HEK293T (cell line): ENCODE measurements at regions not wholly inside any gene's neighbourhood (a gene's known extent, or its start where the extent isn't known, plus 50 kb on each side); places are given as distances from the start of the nearest gene placed in this dataset.

Experiments
- ARNT ChIP-seq: fragments of 450-650 bp; IDR thresholded peaks from 2 replicates; pipeline ENCODE4 v1.6.1; 2017; ENCODE audit warnings: mild to moderate bottlenecking
- BHLHE40 ChIP-seq: fragments of 450-650 bp; IDR thresholded peaks from 2 replicates; pipeline ENCODE4 v1.6.1; 2016; ENCODE audit warnings: mild to moderate bottlenecking, moderate library complexity, borderline replicate concordance
- FOXK2 ChIP-seq: fragments of 450-650 bp; IDR thresholded peaks from 2 replicates; pipeline ENCODE4 v1.6.1; 2016; ENCODE audit warnings: mild to moderate bottlenecking
- FOXM1 ChIP-seq: fragments of 450-650 bp; IDR thresholded peaks from 2 replicates; pipeline ENCODE4 v1.6.1; 2017; ENCODE audit warnings: mild to moderate bottlenecking, borderline replicate concordance
- LEF1 ChIP-seq: fragments of 450-650 bp; IDR thresholded peaks from 2 replicates; pipeline ENCODE4 v1.6.1; 2017; ENCODE audit warnings: mild to moderate bottlenecking, borderline replicate concordance
- SP1 ChIP-seq: fragments of 450-650 bp; IDR thresholded peaks from 2 replicates; pipeline ENCODE4 v1.6.1; 2017
- SUZ12 ChIP-seq: fragments of 450-650 bp; IDR thresholded peaks from 2 replicates; pipeline ENCODE4 v1.6.1; 2016; ENCODE audit warnings: mild to moderate bottlenecking
- TARDBP ChIP-seq: fragments of 450-650 bp; IDR thresholded peaks from 2 replicates; pipeline ENCODE4 v1.6.1; 2016
- ZNF384 ChIP-seq: fragments of 450-650 bp; IDR thresholded peaks from 2 replicates; pipeline ENCODE4 v1.6.1; 2016

GRCh38 chr13:57865600-57866294 is 234.2 kb downstream of the PCDH17 start:
- TF ChIP-seq ZNF384 (no peak), SUZ12 (no peak), FOXM1 (no peak), SP1 (no peak), TARDBP (no peak), BHLHE40 (no peak), FOXK2 (no peak), LEF1 (no peak), ARNT (no peak)
